HG03571 (cell line): ENCODE measurements at regions not wholly inside any gene's neighbourhood (a gene's known extent, or its start where the extent isn't known, plus 50 kb on each side); places are given as distances from the start of the nearest gene placed in this dataset.

Experiments used
- ATAC-seq: cut with Tn5 transposase; IDR thresholded peaks from one replicate; pipeline ENCODE4 v1.9.1; 2021; ENCODE audit not compliant: unreplicated experiment

DNA sequence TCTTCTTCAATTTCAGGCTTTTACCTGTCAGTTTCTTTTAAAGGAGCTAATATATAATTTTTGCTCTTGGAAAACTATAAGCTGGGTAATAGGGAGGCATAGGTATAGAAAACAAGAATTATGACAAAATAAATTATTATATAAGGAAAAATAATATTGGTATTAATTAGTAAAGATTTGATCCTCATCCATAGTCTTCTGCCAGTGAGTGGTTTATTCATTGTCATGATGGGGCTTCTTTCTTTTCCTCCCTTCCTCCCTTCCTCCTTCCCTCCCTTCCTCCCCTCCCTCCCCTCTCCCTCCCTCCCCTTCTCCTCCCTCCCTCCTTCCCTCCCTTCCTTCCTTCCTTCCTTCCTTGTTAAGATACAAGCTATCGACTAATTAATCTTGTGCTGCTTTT is 698.6 kb downstream of the SORCS3 start:
- ATAC-seq, result no peak

GRCh38 chr10:105328503-105329133 is 687.5 kb downstream of the SORCS3 start:
- no peak for ATAC-seq
